GM21381 (cell line): ENCODE measurements at regions not wholly inside any gene's neighbourhood (a gene's known extent, or its start where the extent isn't known, plus 50 kb on each side); places are given as distances from the start of the nearest gene placed in this dataset.
"Not testable (repeated sequence)": the region's sequence is repeated elsewhere in the genome, so short reads cannot be mapped to it uniquely, and the experiment has no call there.

ENCODE experiments used
- ATAC-seq: cut with Tn5 transposase; IDR thresholded peaks from one replicate; pipeline ENCODE4 v1.9.1; 2021; ENCODE audit warnings: mild to moderate bottlenecking, moderate library complexity; ENCODE audit not compliant: unreplicated experiment

- ATAC-seq, result not testable (repeated sequence)
These were observed 84.0 kb upstream of the B3GAT1 start for GRCh38 chr11:134496058-134496457.

GRCh38 chr11:134494395-134494794 lies 82.4 kb upstream of the B3GAT1 start:
- ATAC-seq, result not testable (repeated sequence)

- ATAC-seq, result not testable (repeated sequence)
These were observed 80.4 kb upstream of the B3GAT1 start for GRCh38 chr11:134492411-134492810.

GRCh38 chr11:134489728-134490127 lies 77.7 kb upstream of the B3GAT1 start:
- ATAC-seq, result no peak

- ATAC-seq, result no peak
These were observed 76.9 kb upstream of the B3GAT1 start for GRCh38 chr11:134488913-134489312.

GRCh38 chr11:134488512-134488911 lies 76.5 kb upstream of the B3GAT1 start:
- ATAC-seq, result no peak

GRCh38 chr11:134487696-134488095 lies 75.7 kb upstream of the B3GAT1 start:
- no peak for ATAC-seq

GRCh38 chr11:134486704-134487103 lies 74.7 kb upstream of the B3GAT1 start:
- no peak for ATAC-seq

- ATAC-seq, result no peak
These were observed 74.1 kb upstream of the B3GAT1 start for GRCh38 chr11:134486106-134486505.

GRCh38 chr11:134485316-134485715 lies 73.3 kb upstream of the B3GAT1 start:
- ATAC-seq, result no peak

- no peak for ATAC-seq
These were observed 71.8 kb upstream of the B3GAT1 start for GRCh38 chr11:134483857-134484256.

GRCh38 chr11:134483291-134483690 lies 71.2 kb upstream of the B3GAT1 start:
- ATAC-seq, result no peak

- ATAC-seq, result no peak
These were observed 70.8 kb upstream of the B3GAT1 start for GRCh38 chr11:134482865-134483264.

GRCh38 chr11:134481933-134482527 lies 70.0 kb upstream of the B3GAT1 start:
- ATAC-seq, result no peak

- ATAC-seq, result no peak
These were observed 69.1 kb upstream of the B3GAT1 start for GRCh38 chr11:134481135-134481534.

GRCh38 chr11:134480136-134480712 lies 68.2 kb upstream of the B3GAT1 start:
- ATAC-seq, result no peak

GRCh38 chr11:134479206-134480135 lies 67.4 kb upstream of the B3GAT1 start:
- no peak for ATAC-seq

- no peak for ATAC-seq
These were observed 66.6 kb upstream of the B3GAT1 start for GRCh38 chr11:134478611-134479010.

- no peak for ATAC-seq
These were observed 66.1 kb upstream of the B3GAT1 start for GRCh38 chr11:134478176-134478575.

- no peak for ATAC-seq
These were observed 65.4 kb upstream of the B3GAT1 start for GRCh38 chr11:134477486-134477885.

- ATAC-seq, result no peak
These were observed 64.5 kb upstream of the B3GAT1 start for GRCh38 chr11:134476435-134477021.
